ENCODE measurements at regions not wholly inside any gene's neighbourhood (a gene's known extent, or its start where the extent isn't known, plus 50 kb on each side); places are given as distances from the start of the nearest gene placed in this dataset.
"Not testable (repeated sequence)": the region's sequence is repeated elsewhere in the genome, so short reads cannot be mapped to it uniquely, and the experiment has no call there.

GRCh38 chr12:77253321-77253720, 188.0 kb upstream of the E2F7 start:
- DNase-seq = no peak

GRCh38 chr12:77251799-77252198, 186.4 kb upstream of the E2F7 start:
- no peak for DNase-seq

GRCh38 chr12:77249892-77250291, 184.5 kb upstream of the E2F7 start:
- DNase-seq = no peak

GRCh38 chr12:77248036-77248435, 182.7 kb upstream of the E2F7 start:
- no peak for DNase-seq

GRCh38 chr12:77247542-77247941, 182.2 kb upstream of the E2F7 start:
- DNase-seq = no peak

GRCh38 chr12:77243345-77243744, 178.0 kb upstream of the E2F7 start:
- DNase-seq = no peak

- no peak for DNase-seq
Observed at GRCh38 chr12:77239617-77240016, 174.2 kb upstream of the E2F7 start.

GRCh38 chr12:77238335-77238734, 173.0 kb upstream of the E2F7 start:
- DNase-seq = no peak

- DNase-seq = no peak
Observed at GRCh38 chr12:77237896-77238295, 172.5 kb upstream of the E2F7 start.

- no peak for DNase-seq
Observed at GRCh38 chr12:77236066-77236465, 170.7 kb upstream of the E2F7 start.

GRCh38 chr12:77232045-77232444, 166.7 kb upstream of the E2F7 start:
- DNase-seq = peak; percentile 66

GRCh38 chr12:77231501-77231918, 166.1 kb upstream of the E2F7 start:
- peak; percentile 84 for DNase-seq

- DNase-seq = peak; percentile 49
Observed at GRCh38 chr12:77229640-77230442, 164.5 kb upstream of the E2F7 start.

GRCh38 chr12:77228376-77228775, 163.0 kb upstream of the E2F7 start:
- DNase-seq = no peak

- no peak for DNase-seq
Observed at GRCh38 chr12:77226368-77226767, 161.0 kb upstream of the E2F7 start.

GRCh38 chr12:77225373-77225772, 160.0 kb upstream of the E2F7 start:
- DNase-seq = no peak

GRCh38 chr12:77224346-77224745, 159.0 kb upstream of the E2F7 start:
- no peak for DNase-seq

GRCh38 chr12:77222336-77222735, 157.0 kb upstream of the E2F7 start:
- no peak for DNase-seq

GRCh38 chr12:77220586-77220985, 155.2 kb upstream of the E2F7 start:
- no peak for DNase-seq

- DNase-seq = no peak
Observed at GRCh38 chr12:77218278-77218677, 152.9 kb upstream of the E2F7 start.

GRCh38 chr12:77216136-77216535, 150.8 kb upstream of the E2F7 start:
- not testable (repeated sequence) for DNase-seq

GRCh38 chr12:77214136-77214535, 148.8 kb upstream of the E2F7 start:
- DNase-seq = peak; percentile 53

- DNase-seq = no peak
Observed at GRCh38 chr12:77213319-77213718, 147.9 kb upstream of the E2F7 start.

GRCh38 chr12:77210724-77211123, 145.4 kb upstream of the E2F7 start:
- no peak for DNase-seq

- DNase-seq = no peak
Observed at GRCh38 chr12:77204083-77204482, 138.7 kb upstream of the E2F7 start.
